ENCODE measurements at regions not wholly inside any gene's neighbourhood (a gene's known extent, or its start where the extent isn't known, plus 50 kb on each side); places are given as distances from the start of the nearest gene placed in this dataset.

DNA sequence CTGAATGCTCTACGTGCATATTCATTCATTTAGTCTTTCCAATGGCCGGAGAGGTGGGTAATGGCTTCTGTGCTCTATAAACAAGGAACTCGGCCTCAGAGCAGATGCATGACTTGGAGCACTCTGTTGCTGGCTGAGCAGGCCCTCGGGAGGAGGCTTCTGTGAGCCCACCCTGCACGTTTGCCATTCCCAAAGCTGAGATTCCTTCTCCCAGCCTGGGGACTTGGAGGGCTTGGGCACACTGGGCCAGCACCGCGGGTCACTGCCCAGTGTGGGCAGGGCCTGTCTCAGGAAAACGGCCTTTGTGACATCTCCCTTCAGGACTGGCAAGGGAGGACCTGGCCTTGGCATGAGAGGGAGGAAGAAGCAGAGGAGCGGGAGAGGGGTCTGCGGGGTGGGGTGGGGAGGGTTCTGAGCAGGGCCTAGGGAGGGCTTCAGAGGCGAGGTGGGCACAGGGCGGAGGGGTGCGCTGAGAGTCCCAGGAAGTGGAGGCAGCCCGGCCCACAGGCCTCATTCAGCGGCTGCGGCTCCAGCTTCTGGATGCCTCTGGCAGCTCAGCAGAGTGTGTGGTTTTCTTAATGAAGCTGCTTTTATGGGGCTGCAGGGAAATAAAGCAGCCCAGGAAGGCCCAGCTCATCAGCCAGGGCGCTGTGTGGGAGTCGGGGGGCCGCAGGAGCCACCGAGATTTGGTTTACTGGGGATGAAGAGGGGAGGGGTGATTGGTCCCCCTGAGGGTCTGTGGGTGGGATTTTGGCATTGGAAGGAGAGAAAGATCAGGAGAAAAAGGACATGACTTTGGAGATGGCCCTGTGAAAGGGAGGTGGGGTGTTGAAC is 51.7 kb upstream of the OTOF start:
- TF ChIP-seq, protein P1, sequence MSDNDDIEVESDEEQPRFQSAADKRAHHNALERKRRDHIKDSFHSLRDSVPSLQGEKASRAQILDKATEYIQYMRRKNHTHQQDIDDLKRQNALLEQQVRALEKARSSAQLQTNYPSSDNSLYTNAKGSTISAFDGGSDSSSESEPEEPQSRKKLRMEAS (IDR thresholded peaks at IDR 0.05; ENCODE audit: insufficient read depth, insufficient read length), result no peak
- TF ChIP-seq, protein P2, sequence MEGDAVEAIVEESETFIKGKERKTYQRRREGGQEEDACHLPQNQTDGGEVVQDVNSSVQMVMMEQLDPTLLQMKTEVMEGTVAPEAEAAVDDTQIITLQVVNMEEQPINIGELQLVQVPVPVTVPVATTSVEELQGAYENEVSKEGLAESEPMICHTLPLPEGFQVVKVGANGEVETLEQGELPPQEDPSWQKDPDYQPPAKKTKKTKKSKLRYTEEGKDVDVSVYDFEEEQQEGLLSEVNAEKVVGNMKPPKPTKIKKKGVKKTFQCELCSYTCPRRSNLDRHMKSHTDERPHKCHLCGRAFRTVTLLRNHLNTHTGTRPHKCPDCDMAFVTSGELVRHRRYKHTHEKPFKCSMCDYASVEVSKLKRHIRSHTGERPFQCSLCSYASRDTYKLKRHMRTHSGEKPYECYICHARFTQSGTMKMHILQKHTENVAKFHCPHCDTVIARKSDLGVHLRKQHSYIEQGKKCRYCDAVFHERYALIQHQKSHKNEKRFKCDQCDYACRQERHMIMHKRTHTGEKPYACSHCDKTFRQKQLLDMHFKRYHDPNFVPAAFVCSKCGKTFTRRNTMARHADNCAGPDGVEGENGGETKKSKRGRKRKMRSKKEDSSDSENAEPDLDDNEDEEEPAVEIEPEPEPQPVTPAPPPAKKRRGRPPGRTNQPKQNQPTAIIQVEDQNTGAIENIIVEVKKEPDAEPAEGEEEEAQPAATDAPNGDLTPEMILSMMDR (IDR thresholded peaks at IDR 0.05; ENCODE audit: extremely low read depth in 1 of 2, insufficient read depth in 1 of 2, low read depth in 1 of 2, low read length in 2 of 2), result no peak
- no peak for TF ChIP-seq POLR2AphosphoS5 (IDR thresholded peaks at IDR 0.05; ENCODE audit: insufficient read depth, low read depth, low read length)
- no peak for TF ChIP-seq POLR2A (IDR thresholded peaks at IDR 0.05; ENCODE audit: low read depth, low read length)
- no peak for TF ChIP-seq EZH2 (IDR thresholded peaks at IDR 0.05; ENCODE audit: borderline replicate concordance, low read depth, low read length, severe bottlenecking)
- no peak for TF ChIP-seq JUN (IDR thresholded peaks at IDR 0.05; ENCODE audit: borderline replicate concordance, insufficient read depth, insufficient read length, low read depth)
- TF ChIP-seq MYC (IDR thresholded peaks at IDR 0.05; ENCODE audit: low read depth, low read length), result no peak
- TF ChIP-seq GATA2 (IDR thresholded peaks at IDR 0.05; ENCODE audit: insufficient read depth, insufficient read length, low read depth, low read length), result no peak
- no peak for TF ChIP-seq FOS (IDR thresholded peaks at IDR 0.05; ENCODE audit: borderline replicate concordance, insufficient read depth, low read length)

Data from endothelial cell of umbilical vein (primary cell).